GM23338 (cell line): ENCODE measurements at regions not wholly inside any gene's neighbourhood (a gene's known extent, or its start where the extent isn't known, plus 50 kb on each side); places are given as distances from the start of the nearest gene placed in this dataset.
"Not testable (repeated sequence)": the region's sequence is repeated elsewhere in the genome, so short reads cannot be mapped to it uniquely, and the experiment has no call there.

Experiments used
- ATAC-seq: fragments of 200-7000 bp; cut with Tn5 transposase; 3 replicates; pipeline ENCODE4 v1.9.1; 2020
- DNase-seq: peaks from one replicate; pipeline ENCODE4 v3.0.0-alpha.2; 2015; ENCODE audit warnings: low spot score
- H2AFZ ChIP-seq: fragments of 200-600 bp; sonication (generic); 2 replicates; pipeline ENCODE4 v1.8.0; 2016; ENCODE audit warnings: antibody characterized with exemption, mild to moderate bottlenecking, moderate library complexity
- H3F3A ChIP-seq: fragments of 200-600 bp; sonication (generic); replicated peaks from 2 replicates; pipeline ENCODE4 v1.8.0; 2017; ENCODE audit warnings: antibody characterized with exemption, mixed run types, low read depth
- H3K27ac ChIP-seq: fragments of 200-600 bp; sonication (generic); 2 replicates; pipeline ENCODE4 v1.6.1; 2016; ENCODE audit warnings: low read depth
- H3K27me3 ChIP-seq: fragments of 200-600 bp; sonication (generic); 2 replicates; pipeline ENCODE4 v1.8.0; 2016; ENCODE audit warnings: mild to moderate bottlenecking, mixed run types, moderate library complexity; ENCODE audit not compliant: insufficient read depth
- H3K36me3 ChIP-seq: fragments of 200-600 bp; sonication (generic); 2 replicates; pipeline ENCODE4 v1.8.0; 2016; ENCODE audit warnings: mild to moderate bottlenecking; ENCODE audit not compliant: insufficient read depth
- H3K4me1 ChIP-seq: fragments of 200-600 bp; sonication (generic); 2 replicates; pipeline ENCODE4 v1.8.0; 2016; ENCODE audit warnings: mild to moderate bottlenecking, moderate library complexity; ENCODE audit not compliant: insufficient read depth
- H3K4me2 ChIP-seq: fragments of 200-600 bp; sonication (generic); 2 replicates; pipeline ENCODE4 v1.7.1; 2017; ENCODE audit warnings: mixed run types
- H3K4me3 ChIP-seq: fragments of 200-600 bp; sonication (generic); 2 replicates; pipeline ENCODE4 v1.6.1; 2016; ENCODE audit warnings: mixed run types
- H3K79me2 ChIP-seq: fragments of 200-600 bp; sonication (generic); replicated peaks from 2 replicates; pipeline ENCODE4 v1.8.0; 2017; ENCODE audit warnings: mild to moderate bottlenecking; ENCODE audit not compliant: insufficient read depth
- H3K9me2 ChIP-seq: fragments of 200-600 bp; sonication (generic); 2 replicates; pipeline ENCODE4 v1.8.0; 2017; ENCODE audit not compliant: insufficient read depth
- H4K20me1 ChIP-seq: fragments of 200-600 bp; sonication (generic); replicated peaks from 2 replicates; pipeline ENCODE4 v1.8.0; 2017; ENCODE audit warnings: mild to moderate bottlenecking; ENCODE audit not compliant: insufficient read depth
- H3K27ac Mint-ChIP-seq: 2 replicates; pipeline ENCODE4 v1.8.0; 2020; ENCODE audit warnings: inconsistent platforms, mild to moderate bottlenecking, moderate library complexity, mixed read lengths
- H3K27me3 Mint-ChIP-seq: 3 replicates; pipeline ENCODE4 v1.8.0; 2022; ENCODE audit warnings: low read depth, mild to moderate bottlenecking, moderate library complexity, mixed read lengths, inconsistent platforms; ENCODE audit not compliant: insufficient read depth, poor library complexity
- H3K36me3 Mint-ChIP-seq: 3 replicates; pipeline ENCODE4 v1.8.0; 2021; ENCODE audit warnings: low read depth, mild to moderate bottlenecking, inconsistent platforms, moderate library complexity, mixed read lengths
- H3K4me1 Mint-ChIP-seq: 3 replicates; pipeline ENCODE4 v1.8.0; 2020; ENCODE audit warnings: mild to moderate bottlenecking, inconsistent platforms, mixed read lengths
- H3K4me3 Mint-ChIP-seq: 3 replicates; pipeline ENCODE4 v1.8.0; 2021; ENCODE audit warnings: moderate library complexity, mild to moderate bottlenecking, inconsistent platforms, mixed read lengths
- H3K9me3 Mint-ChIP-seq: 3 replicates; pipeline ENCODE4 v1.8.0; 2020; ENCODE audit warnings: moderate library complexity, mild to moderate bottlenecking, inconsistent platforms, mixed read lengths
- CREB1 ChIP-seq: fragments of 250-450 bp; sonication (Bioruptor Pico); IDR thresholded peaks from 2 replicates; pipeline ENCODE4 v1.5.0; 2020; ENCODE audit warnings: low read depth, mild to moderate bottlenecking, moderate library complexity
- JUNB ChIP-seq: IDR thresholded peaks from one replicate; pipeline ENCODE4 v1.6.1; 2016; ENCODE audit warnings: antibody characterized with exemption; ENCODE audit not compliant: unreplicated experiment
- POLR2AphosphoS5 ChIP-seq: IDR thresholded peaks from 2 replicates; pipeline ENCODE4 v1.6.1; 2016; ENCODE audit warnings: antibody characterized with exemption, low read depth
- TF ChIP-seq, protein P1 (sequence below): fragments of 250-450 bp; sonication (Bioruptor Pico); IDR thresholded peaks from 2 replicates; pipeline ENCODE4 v1.5.0; 2020; ENCODE audit warnings: mild to moderate bottlenecking, moderate library complexity
- TF ChIP-seq, protein P2 (sequence below), 2 experiments: fragments of 200-600 bp in 1 of 2; sonication (generic) in 1 of 2; conservative IDR thresholded peaks; 2 replicates each; pipeline versions ENCODE4 v1.5.1 to v1.6.1; 2016 to 2017; ENCODE audit warnings: antibody characterized with exemption in 2 of 2, low read depth in 2 of 2, mild to moderate bottlenecking in 2 of 2, moderate library complexity in 1 of 2
- TF ChIP-seq, protein P3 (sequence below): IDR thresholded peaks from 2 replicates; pipeline ENCODE4 v1.6.1; 2016; ENCODE audit warnings: antibody characterized with exemption

DNA sequence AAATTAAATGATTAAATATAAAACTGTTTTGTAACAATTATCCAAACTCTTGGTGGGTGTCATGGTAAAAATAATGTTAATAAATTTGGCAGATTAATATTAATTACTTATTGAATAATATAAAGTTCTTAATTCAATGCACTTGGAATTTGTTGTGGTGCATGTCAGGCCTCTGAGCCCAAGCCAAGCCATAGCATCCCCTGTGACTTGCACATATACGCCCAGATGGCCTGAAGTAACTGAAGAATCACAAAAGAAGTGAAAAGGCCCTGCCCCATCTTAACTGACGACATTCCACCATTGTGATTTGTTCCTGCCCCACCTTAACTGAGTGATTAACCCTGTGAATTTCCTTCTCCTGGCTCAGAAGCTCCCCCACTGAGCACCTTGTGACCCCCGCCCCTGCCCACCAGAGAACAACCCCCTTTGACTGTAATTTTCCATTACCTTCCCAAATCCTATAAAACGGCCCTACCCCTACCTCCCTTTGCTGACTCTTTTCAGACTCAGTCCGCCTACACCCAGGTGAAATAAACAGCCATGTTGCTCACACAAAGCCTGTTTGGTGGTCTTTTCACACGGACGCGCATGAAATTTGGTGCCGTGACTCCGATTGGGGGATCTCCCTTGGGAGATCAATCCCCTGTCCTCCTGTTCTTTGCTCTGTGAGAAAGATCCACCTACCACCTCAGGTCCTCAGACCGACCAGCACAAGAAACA lies 562.9 kb downstream of the HTR7 start:
- not testable (repeated sequence) for H4K20me1 ChIP-seq, ATAC-seq, H3K36me3 ChIP-seq, H3K4me1 ChIP-seq, H3K9me3 Mint-ChIP-seq, H3K9me2 ChIP-seq, H3K36me3 Mint-ChIP-seq, H3K27me3 Mint-ChIP-seq, H3K27ac ChIP-seq, DNase-seq, H3K27me3 ChIP-seq, H2AFZ ChIP-seq, H3F3A ChIP-seq, H3K79me2 ChIP-seq
- H3K4me2 ChIP-seq = 0 out of 2 replicates have a peak overlapping the region, but pooled peaks have one; percentile 27
- Mint-ChIP-seq H3K27ac (peak overlapping the region; percentile 71), H3K4me3 (peak overlapping the region; percentile 45; the same call in 2 of the 3 replicates), H3K4me1 (peaks cover 15% of the 10 kb centered on the region)
- H3K4me3 ChIP-seq = peak overlapping the region; percentile 51

DNA sequence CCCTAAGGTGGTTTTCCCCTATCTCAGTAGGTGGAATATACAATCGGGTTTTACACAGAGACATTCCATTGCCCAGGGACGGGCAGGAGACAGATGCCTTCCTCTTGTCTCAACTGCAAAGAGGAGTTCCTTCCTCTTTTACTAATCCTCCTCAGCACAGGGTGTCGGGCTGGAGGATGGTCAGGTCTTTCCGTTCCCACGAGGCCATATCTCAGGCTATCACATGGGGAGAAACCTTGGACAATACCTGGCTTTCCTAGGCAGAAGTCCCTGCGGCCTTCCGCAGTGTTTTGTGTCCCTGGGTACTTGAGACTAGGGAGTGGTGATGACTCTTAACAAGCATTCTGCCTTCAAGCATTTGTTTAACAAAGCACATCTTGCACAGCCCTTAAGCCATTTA lies 555.8 kb downstream of the HTR7 start:
- peak overlapping the region; percentile 55 for H3K4me2 ChIP-seq
- H3K4me3 ChIP-seq, H3K9me2 ChIP-seq, H3K27me3 ChIP-seq, H3K9me3 Mint-ChIP-seq, H3K36me3 ChIP-seq, H3F3A ChIP-seq, H3K27me3 Mint-ChIP-seq, H3K79me2 ChIP-seq, DNase-seq, H3K4me3 Mint-ChIP-seq, H2AFZ ChIP-seq, H3K36me3 Mint-ChIP-seq, H3K27ac Mint-ChIP-seq, H4K20me1 ChIP-seq, ATAC-seq: not testable (repeated sequence)
- peaks cover 32% of the 10 kb centered on the region for H3K4me1 Mint-ChIP-seq
- peaks cover 30% of the 10 kb centered on the region for H3K4me1 ChIP-seq
- TF ChIP-seq POLR2AphosphoS5 = 0 out of 2 replicates have a peak, but pooled peaks have one; percentile 16
- 0 out of 2 replicates have a peak overlapping the region, but pooled peaks have one; percentile 51 for H3K27ac ChIP-seq

DNA sequence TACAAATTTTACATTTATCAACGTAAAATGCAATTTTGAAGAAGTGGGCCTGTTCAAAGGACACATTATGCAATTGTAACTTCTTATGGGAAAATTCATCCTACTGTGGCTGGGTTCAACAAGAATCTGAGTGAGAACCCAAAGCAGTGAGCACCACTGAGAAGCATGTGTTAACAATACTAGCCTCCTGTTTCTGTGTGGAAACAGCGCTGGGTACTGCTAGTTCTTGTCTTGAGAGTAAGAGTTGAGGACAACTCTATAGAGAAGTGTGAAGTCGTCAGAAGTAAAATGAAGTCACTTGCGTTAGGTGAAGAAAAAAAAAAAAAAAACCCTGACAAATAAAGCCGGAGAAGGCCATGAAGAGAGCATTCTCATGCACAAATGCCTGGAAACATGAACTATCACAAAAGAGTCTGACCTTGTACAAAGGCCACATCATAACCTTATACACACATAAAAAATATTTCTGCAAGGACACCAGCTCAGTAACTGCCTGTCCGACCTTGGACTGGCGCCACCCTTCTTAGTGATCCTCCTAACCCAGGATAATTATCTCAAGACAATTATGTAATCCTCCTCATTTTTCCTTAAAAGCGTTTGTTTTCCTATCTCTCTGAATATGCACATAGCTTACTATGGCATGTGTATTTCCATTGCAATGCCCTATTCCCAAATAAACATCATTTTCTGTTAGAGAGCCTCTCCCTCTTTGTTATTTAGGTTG lies 554.9 kb downstream of the HTR7 start:
- no peak for DNase-seq
- no peaks in the 10 kb centered on the region for H4K20me1 ChIP-seq
- no peak for TF ChIP-seq JUNB
- TF ChIP-seq, protein P1, sequence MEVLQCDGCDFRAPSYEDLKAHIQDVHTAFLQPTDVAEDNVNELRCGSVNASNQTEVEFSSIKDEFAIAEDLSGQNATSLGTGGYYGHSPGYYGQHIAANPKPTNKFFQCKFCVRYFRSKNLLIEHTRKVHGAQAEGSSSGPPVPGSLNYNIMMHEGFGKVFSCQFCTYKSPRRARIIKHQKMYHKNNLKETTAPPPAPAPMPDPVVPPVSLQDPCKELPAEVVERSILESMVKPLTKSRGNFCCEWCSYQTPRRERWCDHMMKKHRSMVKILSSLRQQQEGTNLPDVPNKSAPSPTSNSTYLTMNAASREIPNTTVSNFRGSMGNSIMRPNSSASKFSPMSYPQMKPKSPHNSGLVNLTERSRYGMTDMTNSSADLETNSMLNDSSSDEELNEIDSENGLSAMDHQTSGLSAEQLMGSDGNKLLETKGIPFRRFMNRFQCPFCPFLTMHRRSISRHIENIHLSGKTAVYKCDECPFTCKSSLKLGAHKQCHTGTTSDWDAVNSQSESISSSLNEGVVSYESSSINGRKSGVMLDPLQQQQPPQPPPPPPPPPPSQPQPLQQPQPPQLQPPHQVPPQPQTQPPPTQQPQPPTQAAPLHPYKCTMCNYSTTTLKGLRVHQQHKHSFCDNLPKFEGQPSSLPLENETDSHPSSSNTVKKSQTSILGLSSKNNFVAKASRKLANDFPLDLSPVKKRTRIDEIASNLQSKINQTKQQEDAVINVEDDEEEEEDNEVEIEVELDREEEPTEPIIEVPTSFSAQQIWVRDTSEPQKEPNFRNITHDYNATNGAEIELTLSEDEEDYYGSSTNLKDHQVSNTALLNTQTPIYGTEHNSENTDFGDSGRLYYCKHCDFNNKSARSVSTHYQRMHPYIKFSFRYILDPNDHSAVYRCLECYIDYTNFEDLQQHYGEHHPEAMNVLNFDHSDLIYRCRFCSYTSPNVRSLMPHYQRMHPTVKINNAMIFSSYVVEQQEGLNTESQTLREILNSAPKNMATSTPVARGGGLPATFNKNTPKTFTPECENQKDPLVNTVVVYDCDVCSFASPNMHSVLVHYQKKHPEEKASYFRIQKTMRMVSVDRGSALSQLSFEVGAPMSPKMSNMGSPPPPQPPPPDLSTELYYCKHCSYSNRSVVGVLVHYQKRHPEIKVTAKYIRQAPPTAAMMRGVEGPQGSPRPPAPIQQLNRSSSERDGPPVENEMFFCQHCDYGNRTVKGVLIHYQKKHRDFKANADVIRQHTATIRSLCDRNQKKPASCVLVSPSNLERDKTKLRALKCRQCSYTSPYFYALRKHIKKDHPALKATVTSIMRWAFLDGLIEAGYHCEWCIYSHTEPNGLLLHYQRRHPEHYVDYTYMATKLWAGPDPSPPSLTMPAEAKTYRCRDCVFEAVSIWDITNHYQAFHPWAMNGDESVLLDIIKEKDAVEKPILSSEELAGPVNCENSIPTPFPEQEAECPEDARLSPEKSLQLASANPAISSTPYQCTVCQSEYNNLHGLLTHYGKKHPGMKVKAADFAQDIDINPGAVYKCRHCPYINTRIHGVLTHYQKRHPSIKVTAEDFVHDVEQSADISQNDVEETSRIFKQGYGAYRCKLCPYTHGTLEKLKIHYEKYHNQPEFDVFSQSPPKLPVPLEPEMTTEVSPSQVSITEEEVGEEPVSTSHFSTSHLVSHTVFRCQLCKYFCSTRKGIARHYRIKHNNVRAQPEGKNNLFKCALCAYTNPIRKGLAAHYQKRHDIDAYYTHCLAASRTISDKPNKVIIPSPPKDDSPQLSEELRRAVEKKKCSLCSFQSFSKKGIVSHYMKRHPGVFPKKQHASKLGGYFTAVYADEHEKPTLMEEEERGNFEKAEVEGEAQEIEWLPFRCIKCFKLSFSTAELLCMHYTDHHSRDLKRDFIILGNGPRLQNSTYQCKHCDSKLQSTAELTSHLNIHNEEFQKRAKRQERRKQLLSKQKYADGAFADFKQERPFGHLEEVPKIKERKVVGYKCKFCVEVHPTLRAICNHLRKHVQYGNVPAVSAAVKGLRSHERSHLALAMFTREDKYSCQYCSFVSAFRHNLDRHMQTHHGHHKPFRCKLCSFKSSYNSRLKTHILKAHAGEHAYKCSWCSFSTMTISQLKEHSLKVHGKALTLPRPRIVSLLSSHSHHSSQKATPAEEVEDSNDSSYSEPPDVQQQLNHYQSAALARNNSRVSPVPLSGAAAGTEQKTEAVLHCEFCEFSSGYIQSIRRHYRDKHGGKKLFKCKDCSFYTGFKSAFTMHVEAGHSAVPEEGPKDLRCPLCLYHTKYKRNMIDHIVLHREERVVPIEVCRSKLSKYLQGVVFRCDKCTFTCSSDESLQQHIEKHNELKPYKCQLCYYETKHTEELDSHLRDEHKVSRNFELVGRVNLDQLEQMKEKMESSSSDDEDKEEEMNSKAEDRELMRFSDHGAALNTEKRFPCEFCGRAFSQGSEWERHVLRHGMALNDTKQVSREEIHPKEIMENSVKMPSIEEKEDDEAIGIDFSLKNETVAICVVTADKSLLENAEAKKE (CRISPR knock-in tag) = no peak
- TF ChIP-seq, protein P2, sequence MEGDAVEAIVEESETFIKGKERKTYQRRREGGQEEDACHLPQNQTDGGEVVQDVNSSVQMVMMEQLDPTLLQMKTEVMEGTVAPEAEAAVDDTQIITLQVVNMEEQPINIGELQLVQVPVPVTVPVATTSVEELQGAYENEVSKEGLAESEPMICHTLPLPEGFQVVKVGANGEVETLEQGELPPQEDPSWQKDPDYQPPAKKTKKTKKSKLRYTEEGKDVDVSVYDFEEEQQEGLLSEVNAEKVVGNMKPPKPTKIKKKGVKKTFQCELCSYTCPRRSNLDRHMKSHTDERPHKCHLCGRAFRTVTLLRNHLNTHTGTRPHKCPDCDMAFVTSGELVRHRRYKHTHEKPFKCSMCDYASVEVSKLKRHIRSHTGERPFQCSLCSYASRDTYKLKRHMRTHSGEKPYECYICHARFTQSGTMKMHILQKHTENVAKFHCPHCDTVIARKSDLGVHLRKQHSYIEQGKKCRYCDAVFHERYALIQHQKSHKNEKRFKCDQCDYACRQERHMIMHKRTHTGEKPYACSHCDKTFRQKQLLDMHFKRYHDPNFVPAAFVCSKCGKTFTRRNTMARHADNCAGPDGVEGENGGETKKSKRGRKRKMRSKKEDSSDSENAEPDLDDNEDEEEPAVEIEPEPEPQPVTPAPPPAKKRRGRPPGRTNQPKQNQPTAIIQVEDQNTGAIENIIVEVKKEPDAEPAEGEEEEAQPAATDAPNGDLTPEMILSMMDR (conservative IDR thresholded peaks at IDR 0.05; ENCODE audit: low read depth in 2 of 2) = no peak
- TF ChIP-seq, protein P3, sequence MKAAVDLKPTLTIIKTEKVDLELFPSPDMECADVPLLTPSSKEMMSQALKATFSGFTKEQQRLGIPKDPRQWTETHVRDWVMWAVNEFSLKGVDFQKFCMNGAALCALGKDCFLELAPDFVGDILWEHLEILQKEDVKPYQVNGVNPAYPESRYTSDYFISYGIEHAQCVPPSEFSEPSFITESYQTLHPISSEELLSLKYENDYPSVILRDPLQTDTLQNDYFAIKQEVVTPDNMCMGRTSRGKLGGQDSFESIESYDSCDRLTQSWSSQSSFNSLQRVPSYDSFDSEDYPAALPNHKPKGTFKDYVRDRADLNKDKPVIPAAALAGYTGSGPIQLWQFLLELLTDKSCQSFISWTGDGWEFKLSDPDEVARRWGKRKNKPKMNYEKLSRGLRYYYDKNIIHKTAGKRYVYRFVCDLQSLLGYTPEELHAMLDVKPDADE = no peak
- TF ChIP-seq CREB1 = no peak

More for the DNA sequence above, 554.9 kb downstream of the HTR7 start:
- Mint-ChIP-seq H3K9me3 (no peaks in the 10 kb centered on the region), H3K27me3 (peaks cover 3% of the 10 kb centered on the region), H3K4me3 (no peak overlapping the region), H3K4me1 (peaks cover 32% of the 10 kb centered on the region), H3K27ac (no peak overlapping the region), H3K36me3 (no peaks in the 10 kb centered on the region)
- Histone ChIP-seq H3F3A (no peaks in the 10 kb centered on the region), H3K27ac (peak overlapping the region; percentile 51; the same call in 1 of the 2 replicates), H2AFZ (peak overlapping the region; percentile 44; the same call in 1 of the 2 replicates), H3K4me1 (peaks cover 30% of the 10 kb centered on the region), H3K4me2 (peak overlapping the region; percentile 55), H3K79me2 (no peaks in the 10 kb centered on the region), H3K4me3 (no peak overlapping the region), H3K9me2 (no peaks in the 10 kb centered on the region), H3K36me3 (no peaks in the 10 kb centered on the region), H3K27me3 (no peaks in the 10 kb centered on the region)
- ATAC-seq = peak; percentile 77
